ENCODE measurements at regions not wholly inside any gene's neighbourhood (a gene's known extent, or its start where the extent isn't known, plus 50 kb on each side); places are given as distances from the start of the nearest gene placed in this dataset.

DNA sequence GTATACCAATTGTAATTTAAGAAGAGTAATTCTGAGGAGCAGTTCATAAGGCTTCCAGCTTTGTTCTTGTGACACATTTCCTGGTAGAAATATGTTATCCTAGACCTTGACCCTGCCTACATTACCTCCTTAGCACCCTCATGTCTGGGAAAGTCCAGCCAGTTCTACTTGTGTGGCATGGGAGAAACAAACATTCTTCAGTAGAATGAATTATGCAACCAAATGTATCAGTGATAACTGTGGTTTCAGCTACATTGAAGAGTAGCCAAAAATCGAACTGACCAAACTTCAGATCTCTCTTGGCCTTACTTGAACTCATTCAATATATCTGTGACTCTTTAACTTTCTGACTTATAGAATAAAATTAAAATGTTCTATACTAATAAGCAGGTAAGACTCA, 308.1 kb upstream of the LYPLAL1 start:
- TF ChIP-seq POLR2A (IDR thresholded peaks at IDR 0.05; ENCODE audit: low read length) (no peak), GATA1 (IDR thresholded peaks at IDR 0.05; ENCODE audit: low read depth, low read length) (no peak)
